Left lung (tissue), 4 donors: ENCODE measurements at regions not wholly inside any gene's neighbourhood (a gene's known extent, or its start where the extent isn't known, plus 50 kb on each side); places are given as distances from the start of the nearest gene placed in this dataset.
"Not testable (repeated sequence)": the region's sequence is repeated elsewhere in the genome, so short reads cannot be mapped to it uniquely, and the experiment has no call there.

Experiments
- ATAC-seq: fragments of 200-7000 bp; cut with Tn5 transposase; one replicate; pipeline ENCODE4 v1.9.1; 2020; ENCODE audit warnings: moderate library complexity
- DNase-seq, 4 donors: peaks; one replicate each; pipeline ENCODE4 v3.0.0-alpha.2; 2013 to 2020
- H3K27ac ChIP-seq, 2 donors: fragments of 200-600 bp; sonication (generic) in 1 of 2; one replicate each; pipeline versions ENCODE4 v1.5.0 to v1.8.0; 2020 to 2021
- H3K27me3 ChIP-seq, 2 donors: fragments of 200-600 bp; sonication (generic) in 1 of 2; one replicate each; pipeline versions ENCODE4 v1.5.0 to v1.8.0; 2020 to 2021
- H3K36me3 ChIP-seq, 2 donors: fragments of 200-600 bp; sonication (generic) in 1 of 2; one replicate each; pipeline versions ENCODE4 v1.5.0 to v1.8.0; 2020 to 2021
- H3K4me1 ChIP-seq, 2 donors: fragments of 200-600 bp; one replicate each; pipeline ENCODE4 v1.8.0; 2021
- H3K4me3 ChIP-seq, 2 donors: fragments of 200-600 bp; sonication (generic) in 1 of 2; one replicate each; pipeline versions ENCODE4 v1.5.0 to v1.8.0; 2020 to 2021; ENCODE audit warnings: mild to moderate bottlenecking in 1 of 2
- H3K9me3 ChIP-seq, 2 donors: fragments of 200-600 bp; sonication (generic) in 1 of 2; one replicate each; pipeline versions ENCODE4 v1.5.0 to v1.8.0; 2020 to 2021
- CTCF ChIP-seq, 2 donors: fragments of 200-600 bp; sonication (generic) in 1 of 2; IDR thresholded peaks; one replicate each; pipeline versions ENCODE4 v1.5.0 to v1.8.0; 2021; ENCODE audit warnings: antibody characterized with exemption in 2 of 2
- intact Hi-C, 2 donors: fragments of 100-400 bp; cut with DNase I; formaldehyde crosslinking; loops; one replicate each; pipeline versions ENCODE4 v1.11.2 to v1.14.2; 2022
- donor health status: DM: no; HTN: yes; CAD: no.
- donor health status: DM: no; HTN: no; CAD: no.

- Histone ChIP-seq H3K27ac (no peak overlapping the region), H3K9me3 (no peaks in the 10 kb centered on the region), H3K36me3 (no peaks in the 10 kb centered on the region), H3K4me3 (no peak overlapping the region), H3K27me3 (no peaks in the 10 kb centered on the region), H3K4me1 (peaks cover 9 to 15% of the 10 kb centered on the region in 2 donors)
- intact Hi-C loops, result no loop called here
- ATAC-seq (no peak), DNase-seq (no peak)
- no peak for TF ChIP-seq CTCF (IDR thresholded peaks at IDR 0.05)
Observed at GRCh38 chr6:147951726-147952125, 390.9 kb upstream of the SASH1 start.

GRCh38 chr6:147954938-147955337 lies 387.7 kb upstream of the SASH1 start:
- ATAC-seq (no peak), DNase-seq (no peak)
- Histone ChIP-seq H3K27ac (no peak overlapping the region), H3K36me3 (no peaks in the 10 kb centered on the region), H3K4me1 (peaks cover 4 to 14% of the 10 kb centered on the region in 2 donors), H3K9me3 (no peaks in the 10 kb centered on the region), H3K4me3 (no peak overlapping the region), H3K27me3 (no peaks in the 10 kb centered on the region)
- TF ChIP-seq CTCF (IDR thresholded peaks at IDR 0.05), result no peak
- intact Hi-C loops, result no loop called here

GRCh38 chr6:147958683-147959082 lies 384.0 kb upstream of the SASH1 start:
- ATAC-seq, result peak; percentile 87
- no peak for TF ChIP-seq CTCF (IDR thresholded peaks at IDR 0.05)
- intact Hi-C loops, result no loop called here

GRCh38 chr6:147961481-147962141 lies 381.0 kb upstream of the SASH1 start:
- H3K27me3 ChIP-seq, result no peaks in the 10 kb centered on the region
- DNase-seq, result no peak
- intact Hi-C loops, result no loop called here
- peaks cover 0 to 3% of the 10 kb centered on the region in 2 donors for H3K4me1 ChIP-seq
- H3K36me3 ChIP-seq, result no peaks in the 10 kb centered on the region
- H3K4me3 ChIP-seq, result no peak overlapping the region
- no peak for ATAC-seq
- H3K9me3 ChIP-seq, result peaks cover 0 to 2% of the 10 kb centered on the region in 2 donors
- H3K27ac ChIP-seq, result no peak overlapping the region
- TF ChIP-seq CTCF (IDR thresholded peaks at IDR 0.05), result no peak

More at GRCh38 chr6:147958683-147959082, 384.0 kb upstream of the SASH1 start:
- Histone ChIP-seq H3K36me3 (no peaks in the 10 kb centered on the region), H3K9me3 (no peaks in the 10 kb centered on the region), H3K27me3 (no peaks in the 10 kb centered on the region), H3K4me3 (no peak overlapping the region), H3K27ac (no peak overlapping the region), H3K4me1 (peaks cover 0 to 3% of the 10 kb centered on the region in 2 donors)
- peak in 1 of 4 donors; percentile 76 for DNase-seq

- H3K27me3 ChIP-seq, H3K4me3 ChIP-seq, DNase-seq, ATAC-seq, H3K9me3 ChIP-seq, H3K36me3 ChIP-seq, intact Hi-C loops, H3K27ac ChIP-seq, H3K4me1 ChIP-seq: not testable (repeated sequence)
Observed at GRCh38 chr6:147965448-147965847, 377.2 kb upstream of the SASH1 start.

GRCh38 chr6:147970970-147971369 lies 371.7 kb upstream of the SASH1 start:
- no peak overlapping the region for H3K4me3 ChIP-seq
- no peak overlapping the region for H3K27ac ChIP-seq
- no peaks in the 10 kb centered on the region for H3K36me3 ChIP-seq
- H3K27me3 ChIP-seq, result no peaks in the 10 kb centered on the region
- no peak for TF ChIP-seq CTCF (IDR thresholded peaks at IDR 0.05)
- intact Hi-C loops, result no loop called here
- ATAC-seq, result no peak
- DNase-seq, result no peak
- H3K4me1 ChIP-seq, result no peaks in the 10 kb centered on the region
- no peaks in the 10 kb centered on the region for H3K9me3 ChIP-seq
